ENCODE measurements at regions not wholly inside any gene's neighbourhood (a gene's known extent, or its start where the extent isn't known, plus 50 kb on each side); places are given as distances from the start of the nearest gene placed in this dataset.

DNA sequence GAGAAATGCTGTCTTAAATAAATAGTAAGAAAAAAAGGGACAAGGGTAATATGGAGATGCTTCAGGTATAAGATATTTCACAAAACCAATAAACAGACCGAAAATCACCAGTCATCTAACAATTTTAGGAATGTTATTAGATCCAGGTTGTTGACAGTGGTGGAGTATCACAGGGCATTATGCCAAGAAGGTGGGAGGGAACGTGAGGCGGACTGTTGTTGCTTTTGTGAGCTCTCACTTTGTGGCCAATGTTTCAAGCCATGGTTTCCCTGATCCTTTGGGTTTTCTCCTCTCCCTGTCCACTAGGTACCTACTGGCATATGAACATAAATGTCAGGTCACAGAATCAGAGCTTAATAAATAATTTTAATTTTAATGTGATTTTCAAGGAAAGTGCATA is 790.3 kb upstream of the SLITRK1 start:
- no peak for TF ChIP-seq CTCF (IDR thresholded peaks at IDR 0.05; ENCODE audit: low read depth, low read length)
- TF ChIP-seq EZH2phosphoT487 (IDR thresholded peaks at IDR 0.05; ENCODE audit: low read depth): no peak
